ENCODE measurements at regions not wholly inside any gene's neighbourhood (a gene's known extent, or its start where the extent isn't known, plus 50 kb on each side); places are given as distances from the start of the nearest gene placed in this dataset.
"Not testable (repeated sequence)": the region's sequence is repeated elsewhere in the genome, so short reads cannot be mapped to it uniquely, and the experiment has no call there.

DNA sequence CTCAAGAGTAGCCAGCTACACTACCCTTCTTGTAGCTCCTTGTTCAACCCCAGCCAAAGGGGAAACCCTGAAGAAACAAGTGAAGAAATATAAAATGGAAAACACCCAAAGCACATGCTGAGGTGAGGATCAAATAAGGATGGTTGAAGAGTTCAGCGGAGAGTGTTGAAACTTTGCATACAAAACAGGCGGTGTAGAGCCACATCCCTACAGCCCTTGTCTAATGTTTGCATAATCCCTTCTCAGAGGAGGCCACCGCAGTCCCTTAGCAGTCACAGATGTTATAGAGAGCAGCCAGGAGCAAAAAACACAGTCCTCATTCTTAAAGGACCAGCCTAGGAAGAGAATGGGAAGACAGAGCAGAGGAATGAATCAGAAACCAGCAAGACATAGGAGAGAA is 350.7 kb upstream of the SASH1 start:
- no peak for DNase-seq

DNA sequence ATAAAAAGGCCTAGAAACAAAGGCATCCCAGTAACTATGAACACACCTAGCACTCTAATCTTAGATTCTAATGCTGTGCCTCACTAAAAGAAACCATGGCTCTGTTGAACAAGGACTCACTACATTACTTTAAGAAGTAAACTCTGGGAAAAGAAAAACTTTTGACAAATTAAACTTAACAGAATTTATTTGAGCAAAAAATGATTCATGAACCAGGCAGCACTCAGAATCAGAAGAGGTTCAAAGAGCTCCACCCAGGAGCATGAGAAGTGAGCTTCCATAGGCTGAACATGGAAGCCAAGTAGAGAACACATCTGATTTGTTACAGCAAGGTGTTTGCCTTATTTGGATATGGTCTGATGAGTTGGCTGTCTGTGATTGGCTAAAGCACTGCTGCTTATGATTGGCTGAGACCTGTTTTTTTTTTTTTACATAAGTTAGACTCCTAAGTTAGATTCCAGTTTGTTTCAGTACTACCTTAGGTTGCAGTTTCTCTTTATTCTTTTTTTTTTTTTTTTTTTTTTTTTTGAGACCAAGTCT is 343.6 kb upstream of the SASH1 start:
- DNase-seq: no peak

DNA sequence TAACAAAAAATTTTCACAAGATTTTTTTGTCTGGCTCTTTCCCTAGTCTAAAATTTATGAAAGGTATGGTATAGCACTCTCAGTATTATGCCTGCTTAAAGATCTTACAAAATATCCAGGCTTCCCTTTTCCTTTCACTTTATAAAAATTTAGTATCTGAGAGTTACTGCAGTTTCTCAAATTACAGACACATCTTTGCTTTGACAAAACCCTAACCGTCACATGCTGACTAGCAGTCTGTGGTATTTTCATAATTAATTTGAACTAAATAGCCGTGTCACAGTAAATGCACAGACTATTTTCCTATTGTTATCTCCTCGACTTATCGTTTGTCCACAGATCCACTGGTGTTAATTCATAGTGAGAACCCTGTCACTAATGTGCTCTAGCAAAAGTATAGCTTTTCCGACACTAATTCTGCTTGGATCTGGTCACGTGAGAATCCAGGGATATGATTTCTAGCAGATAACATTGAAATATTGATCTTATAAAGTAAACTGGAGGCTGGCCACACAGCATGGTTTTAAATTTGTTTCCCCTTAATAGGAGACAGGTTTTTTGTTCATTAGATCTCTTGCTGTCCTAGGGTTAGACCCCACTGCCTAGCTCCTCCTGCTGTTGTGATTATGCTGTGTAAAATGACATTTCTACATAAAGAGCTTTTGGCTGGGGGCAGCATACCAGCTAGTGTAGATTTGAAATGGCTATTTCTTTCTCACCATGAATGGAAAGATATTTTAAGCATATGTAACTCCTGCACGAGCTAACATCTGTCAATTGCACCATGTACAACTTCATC is 340.6 kb upstream of the SASH1 start:
- DNase-seq: no peak

DNA sequence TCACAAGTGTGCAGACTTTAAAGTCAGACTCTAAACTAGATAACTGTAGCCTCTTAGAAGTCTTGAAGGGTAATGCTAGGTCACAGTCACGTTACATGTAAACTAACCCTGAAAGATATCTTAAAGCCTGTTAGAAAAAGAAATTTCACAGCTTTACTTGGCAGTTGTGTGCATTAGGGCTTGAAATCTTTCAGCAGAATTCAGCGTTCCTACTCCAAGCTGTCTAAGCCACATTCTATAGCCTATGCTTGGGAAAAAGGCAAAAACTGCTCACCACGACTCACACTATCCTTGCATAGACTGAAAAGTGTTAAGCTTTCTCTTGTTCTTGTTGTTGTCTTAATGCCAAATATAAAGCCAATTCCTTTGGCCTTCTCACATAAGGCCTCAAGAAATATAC is 338.0 kb upstream of the SASH1 start:
- DNase-seq: no peak

DNA sequence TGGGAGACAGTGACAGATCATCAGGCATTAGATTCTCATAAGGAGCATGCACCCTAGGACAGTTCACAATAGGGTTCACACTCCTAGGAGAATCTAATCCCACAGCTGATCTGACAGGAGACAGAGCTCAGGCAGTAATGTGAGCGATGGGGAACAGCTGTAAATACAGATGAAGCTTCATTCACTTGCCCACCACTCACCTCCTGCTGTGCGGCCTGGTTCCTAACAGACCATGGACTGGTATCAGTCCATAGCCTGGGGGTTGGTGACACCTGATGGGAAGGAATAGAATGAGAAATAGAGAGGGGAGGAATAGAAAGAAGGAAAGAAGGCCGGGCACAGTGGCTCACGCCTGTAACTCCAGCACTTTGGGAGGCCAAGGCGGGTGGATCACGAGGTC is 336.8 kb upstream of the SASH1 start:
- no peak for DNase-seq

DNA sequence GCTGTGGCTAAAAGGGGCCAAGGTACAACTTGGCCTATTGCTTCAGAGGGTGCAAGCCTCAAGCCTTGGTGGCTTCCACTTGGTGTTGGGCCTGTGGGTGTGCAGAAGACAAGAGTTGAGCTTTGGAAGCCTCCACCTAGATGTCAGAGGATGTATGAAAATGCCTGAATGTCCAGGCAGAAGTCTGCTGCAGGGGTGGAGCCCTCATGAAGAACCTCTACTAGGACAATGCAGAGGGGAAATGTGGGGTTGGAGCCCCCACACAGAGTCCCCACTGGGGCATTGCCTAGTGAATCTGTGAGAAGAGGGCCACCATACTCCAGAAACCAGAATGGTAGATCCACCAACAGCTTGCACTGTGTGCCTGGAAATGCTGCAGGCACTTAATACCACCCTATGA is 332.1 kb upstream of the SASH1 start:
- not testable (repeated sequence) for DNase-seq

DNA sequence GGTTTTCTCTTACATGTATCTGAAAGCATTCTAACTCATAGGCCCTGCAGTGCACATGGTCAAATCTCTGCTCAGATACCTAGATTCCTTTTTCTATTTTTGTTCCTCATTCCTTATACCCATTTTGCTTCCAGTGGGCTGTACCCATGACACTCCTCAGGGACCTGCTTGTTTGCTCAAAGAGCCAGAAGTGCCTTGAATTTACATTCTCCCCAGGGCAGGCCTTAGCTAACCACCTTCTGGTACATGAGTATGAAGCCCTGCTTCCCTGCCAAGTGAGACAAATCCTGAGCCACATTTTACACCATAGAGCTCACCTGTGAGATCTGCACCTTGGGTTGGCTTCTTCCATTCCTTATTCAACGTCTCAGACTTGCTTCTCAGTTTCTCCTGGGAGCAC is 326.6 kb upstream of the SASH1 start:
- DNase-seq: no peak

DNA sequence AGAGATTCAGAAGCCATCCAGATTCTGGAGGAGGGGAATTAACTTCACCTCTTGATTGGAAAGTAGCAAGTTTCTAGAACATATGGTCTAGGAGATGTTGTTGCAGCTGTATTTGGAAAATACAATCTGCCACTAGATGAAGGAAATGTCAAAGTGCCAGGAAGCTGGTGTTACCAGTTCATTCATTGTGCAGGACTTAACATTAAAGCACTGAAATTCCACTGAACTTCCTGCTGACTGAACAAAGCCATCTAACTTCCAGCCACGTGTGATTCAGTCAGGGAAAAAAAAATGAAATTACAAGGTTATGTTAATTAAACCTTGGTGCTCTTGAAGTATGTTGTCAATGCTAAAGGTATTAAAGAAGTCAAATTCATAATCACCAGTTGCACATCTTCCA is 321.5 kb upstream of the SASH1 start:
- no peak for DNase-seq

DNA sequence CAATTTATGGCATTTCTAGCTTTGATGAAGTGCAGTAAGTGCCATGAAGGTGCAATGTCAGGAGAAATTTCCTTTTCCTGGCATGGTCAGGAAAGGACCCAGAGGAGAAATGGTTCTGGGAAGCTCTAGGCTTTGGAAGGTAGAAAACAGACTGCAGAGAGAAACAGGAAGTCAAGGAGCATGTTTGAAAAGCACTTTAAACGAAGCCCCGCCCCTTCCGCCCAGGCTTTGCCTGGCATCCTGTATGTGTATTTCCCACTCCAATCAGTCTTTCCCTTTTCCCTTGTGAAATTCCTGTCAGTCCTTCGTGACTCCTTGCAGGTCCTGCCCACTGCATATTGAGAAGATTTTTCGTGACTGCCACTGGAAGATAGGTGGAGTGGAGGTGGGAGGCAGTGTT is 320.9 kb upstream of the SASH1 start:
- no peak for DNase-seq

DNA sequence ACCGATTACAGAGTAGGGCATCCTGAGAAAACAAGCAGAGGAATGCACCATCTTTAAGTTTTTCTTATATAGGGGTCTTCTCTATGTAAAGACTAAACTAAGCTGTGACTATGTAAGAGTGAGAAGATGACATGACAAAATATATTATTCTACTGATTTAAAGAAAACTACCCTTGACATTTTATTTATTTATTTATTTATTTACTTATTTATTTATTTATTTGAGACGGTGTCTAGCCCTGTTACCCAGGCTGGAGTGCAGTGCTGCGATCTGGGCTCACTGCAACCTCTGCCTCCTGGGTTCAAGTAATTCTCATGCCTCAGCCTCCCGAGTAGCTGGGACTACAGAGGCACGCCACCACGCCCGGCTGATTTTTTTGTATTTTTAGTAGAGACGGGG is 320.4 kb upstream of the SASH1 start:
- not testable (repeated sequence) for DNase-seq

DNA sequence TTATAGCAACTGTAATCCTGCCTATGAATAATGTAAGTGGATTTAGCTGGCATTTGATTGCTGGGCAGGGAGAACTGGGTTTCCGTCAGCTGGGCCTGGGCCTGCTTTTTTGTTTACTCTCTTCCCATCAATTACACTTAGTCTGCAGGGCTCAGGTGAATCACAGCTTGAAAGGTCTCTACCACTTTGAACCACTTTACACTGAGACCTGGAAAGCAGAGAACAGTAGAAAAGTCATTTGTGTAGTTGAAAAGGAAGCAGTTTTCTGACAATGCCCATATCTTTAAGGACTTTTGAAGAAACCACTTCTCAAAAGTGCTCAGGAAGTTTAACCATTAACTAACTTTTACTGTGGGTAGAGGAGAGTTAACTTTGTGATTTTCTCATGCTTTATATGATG is 315.4 kb upstream of the SASH1 start:
- peak; percentile 80 for DNase-seq

DNA sequence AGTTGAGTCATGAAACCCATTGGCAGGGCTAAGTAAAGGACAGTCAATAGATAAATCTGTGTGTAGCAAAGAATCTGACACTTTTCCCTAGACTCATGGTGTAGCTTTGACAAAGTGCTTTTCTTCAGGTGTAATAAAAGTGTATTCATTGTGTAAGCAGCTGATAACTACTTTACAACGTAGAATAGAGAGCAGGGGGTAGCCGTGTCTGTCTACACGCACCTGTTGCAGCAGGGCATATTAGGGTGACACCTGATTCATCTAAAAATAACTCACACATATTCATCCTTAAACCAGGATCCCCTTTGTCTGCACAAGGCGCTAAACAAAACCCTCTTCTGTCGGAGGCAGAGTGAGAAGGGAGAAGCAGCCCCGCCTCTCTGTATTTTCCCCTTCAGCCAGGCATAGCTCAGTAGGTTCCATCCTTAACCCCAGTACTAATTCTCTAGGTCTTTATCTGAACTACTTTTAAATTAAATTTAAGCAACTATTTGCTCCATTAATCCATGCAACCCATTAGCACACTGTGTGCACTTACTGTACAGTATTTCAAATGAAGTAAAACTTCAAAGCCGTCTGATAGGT is 306.7 kb upstream of the SASH1 start:
- DNase-seq: no peak

DNA sequence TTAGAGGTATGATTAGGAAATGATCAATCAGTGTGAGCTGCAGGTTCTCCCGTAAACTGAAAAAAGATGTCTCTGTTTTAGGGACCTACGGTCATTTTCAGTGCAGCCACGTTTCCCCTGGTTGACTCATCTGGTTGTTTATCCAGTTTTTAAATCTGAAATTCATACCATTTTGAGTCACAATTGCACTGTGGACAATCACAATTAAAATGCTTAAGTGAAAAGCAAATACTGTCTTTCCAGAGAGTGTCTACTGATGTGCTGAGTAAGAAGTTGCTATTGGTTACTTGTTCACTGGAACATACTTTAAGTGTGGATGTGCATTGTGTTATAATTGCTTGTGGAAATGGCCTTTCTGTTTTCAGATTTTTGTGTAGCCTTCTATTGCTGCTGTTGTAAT is 305.1 kb upstream of the SASH1 start:
- peak; percentile 47 for DNase-seq

DNA sequence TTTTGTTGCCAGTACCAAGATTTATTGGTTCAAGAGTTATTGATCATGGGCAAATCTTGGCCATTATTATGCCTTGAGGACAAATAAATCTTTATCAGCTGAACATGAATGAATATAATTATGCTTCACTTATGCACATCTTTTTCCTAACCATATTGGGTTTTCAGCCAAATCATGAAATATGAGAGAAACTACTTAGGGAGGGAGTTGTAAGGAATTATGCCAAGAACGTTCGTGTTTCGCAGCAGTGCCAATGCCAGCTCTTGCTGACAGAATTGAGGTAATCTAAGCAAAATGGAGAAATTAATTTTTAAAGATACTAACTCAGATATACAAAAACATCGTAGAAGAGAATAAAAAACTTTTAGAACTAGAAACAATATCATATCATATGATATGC is 301.1 kb upstream of the SASH1 start:
- DNase-seq: no peak

DNA sequence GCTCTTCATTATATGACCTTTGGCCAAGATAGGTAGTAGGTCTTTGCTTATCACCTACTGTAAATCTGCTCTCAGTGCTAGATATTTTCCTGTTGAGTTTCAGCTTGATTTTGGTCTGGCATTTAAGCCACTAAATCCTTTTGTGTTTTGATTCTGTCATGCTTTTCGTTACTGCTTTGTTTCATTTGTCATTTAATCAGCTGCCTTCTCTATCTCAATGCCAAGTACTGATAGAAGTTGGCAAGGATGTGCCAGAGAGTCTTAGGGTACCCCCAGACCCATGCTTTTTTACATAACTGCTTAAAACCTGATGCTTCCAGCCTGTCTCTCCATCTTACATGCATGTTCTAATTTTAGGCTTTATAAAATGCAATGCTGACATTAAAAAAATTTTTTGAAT is 300.1 kb upstream of the SASH1 start:
- no peak for DNase-seq

DNA sequence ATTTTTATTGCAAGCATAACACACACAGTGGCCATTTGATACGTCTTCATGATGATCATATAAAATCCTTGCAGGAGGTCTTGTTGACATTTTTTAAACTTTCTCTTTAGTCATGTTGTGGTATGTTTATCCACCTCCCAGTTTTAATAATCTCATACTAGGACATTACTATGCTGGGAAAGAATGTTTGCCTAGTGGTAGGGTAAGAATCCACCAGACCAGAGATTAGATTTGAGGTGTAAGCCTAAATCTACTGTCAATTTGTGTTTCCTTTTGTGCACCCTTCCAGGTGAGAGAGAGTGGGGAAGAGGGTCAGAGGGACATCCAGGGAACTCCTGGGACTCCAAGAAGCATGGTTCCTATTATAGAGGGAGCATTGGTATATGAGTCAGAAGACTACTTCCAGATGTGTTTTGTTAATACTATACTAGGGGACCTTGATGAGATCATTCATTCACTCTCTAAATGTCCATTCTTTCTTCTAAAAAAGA is 298.3 kb upstream of the SASH1 start:
- DNase-seq: no peak

DNA sequence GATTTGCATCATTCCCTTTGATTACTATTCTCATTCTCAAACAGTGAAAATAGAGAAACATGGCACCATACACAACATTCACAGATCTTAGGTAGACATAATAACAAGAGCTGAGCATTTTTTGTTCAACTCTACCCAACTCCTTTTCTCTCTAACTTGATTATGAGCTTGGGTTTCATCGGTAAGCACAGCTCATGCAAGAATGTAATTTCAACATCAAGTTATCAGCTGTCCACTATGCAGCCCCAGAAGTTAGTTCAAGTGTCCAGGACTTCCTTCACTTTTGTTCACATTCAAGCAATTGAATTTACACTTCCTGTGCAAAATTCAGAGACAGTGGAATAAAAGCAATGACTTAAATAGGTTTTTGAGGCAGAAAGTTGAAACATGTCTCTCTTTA is 297.7 kb upstream of the SASH1 start:
- DNase-seq: no peak

DNA sequence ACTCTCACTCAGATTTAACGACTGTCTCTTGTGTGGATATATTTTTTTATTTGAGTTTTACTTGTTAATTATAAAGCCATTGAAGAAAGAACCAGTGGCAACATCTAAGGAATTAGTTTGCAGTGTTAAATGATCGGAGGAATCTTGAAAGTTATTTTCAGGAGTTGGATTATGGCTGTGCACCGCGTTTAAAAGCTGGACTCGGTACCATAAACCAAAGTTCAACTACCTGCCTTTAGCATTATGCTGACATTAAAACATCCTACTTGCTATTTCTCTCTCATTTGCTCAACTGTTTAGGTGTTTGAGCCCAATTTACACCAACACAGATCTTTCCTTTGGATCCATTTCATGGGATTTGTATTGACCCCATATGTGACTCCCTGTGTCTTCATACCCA is 289.4 kb upstream of the SASH1 start:
- DNase-seq: no peak

DNA sequence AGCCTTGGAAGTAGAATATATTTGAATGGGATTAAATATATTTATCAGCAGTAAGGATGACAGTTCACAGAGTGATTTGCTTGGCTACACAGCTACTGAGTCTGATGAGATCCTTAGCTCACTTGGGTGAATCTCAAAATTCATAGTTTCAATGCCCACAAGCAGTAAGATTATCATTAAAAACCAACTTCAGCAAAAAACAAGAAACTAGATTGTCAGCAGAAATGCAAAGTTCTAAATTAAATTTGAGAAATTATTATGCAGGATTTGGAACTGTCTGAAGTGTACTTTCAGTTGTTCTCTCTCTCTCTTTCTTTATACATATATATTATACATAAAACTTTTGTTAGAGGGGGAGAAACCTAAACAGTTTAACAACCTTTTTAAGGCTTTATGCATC is 288.8 kb upstream of the SASH1 start:
- no peak for DNase-seq

DNA sequence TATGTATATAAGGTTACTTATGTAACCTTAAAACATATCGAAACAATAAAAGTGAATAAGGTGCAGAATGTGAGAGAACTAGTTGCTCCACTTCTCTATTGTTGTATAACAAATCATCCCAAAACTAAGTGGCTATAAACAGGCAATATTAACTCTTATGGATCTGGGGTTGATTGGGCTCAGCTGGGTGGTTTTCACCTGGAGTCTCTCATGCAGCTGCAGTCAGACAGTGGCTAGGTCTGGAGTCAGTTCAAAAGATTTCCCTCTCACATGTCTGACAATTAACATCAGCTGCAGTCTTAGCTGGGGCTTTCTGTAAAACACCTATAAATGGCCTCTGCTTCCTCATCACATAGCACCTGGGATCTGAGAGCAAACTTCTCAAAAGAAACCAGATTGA is 288.4 kb upstream of the SASH1 start:
- DNase-seq: no peak

DNA sequence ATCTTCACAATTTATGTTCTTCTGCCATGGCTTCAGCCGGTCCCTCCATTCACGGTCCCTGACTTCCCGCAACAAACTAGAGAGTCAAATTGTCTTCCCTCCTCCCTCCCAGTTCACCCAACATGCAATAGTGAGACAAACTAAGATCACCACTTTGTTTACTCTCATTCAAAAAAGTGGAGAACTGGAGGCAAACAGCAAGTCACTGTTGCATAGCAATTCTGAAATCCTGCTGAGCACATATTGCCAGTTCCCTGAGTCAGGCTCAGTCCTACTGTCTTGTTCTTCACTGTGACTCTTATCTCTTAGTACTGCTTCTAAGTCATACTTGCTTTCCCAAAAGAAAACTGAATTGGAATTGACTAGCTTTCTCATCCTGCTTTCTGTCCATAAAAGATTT is 287.2 kb upstream of the SASH1 start:
- no peak for DNase-seq

DNA sequence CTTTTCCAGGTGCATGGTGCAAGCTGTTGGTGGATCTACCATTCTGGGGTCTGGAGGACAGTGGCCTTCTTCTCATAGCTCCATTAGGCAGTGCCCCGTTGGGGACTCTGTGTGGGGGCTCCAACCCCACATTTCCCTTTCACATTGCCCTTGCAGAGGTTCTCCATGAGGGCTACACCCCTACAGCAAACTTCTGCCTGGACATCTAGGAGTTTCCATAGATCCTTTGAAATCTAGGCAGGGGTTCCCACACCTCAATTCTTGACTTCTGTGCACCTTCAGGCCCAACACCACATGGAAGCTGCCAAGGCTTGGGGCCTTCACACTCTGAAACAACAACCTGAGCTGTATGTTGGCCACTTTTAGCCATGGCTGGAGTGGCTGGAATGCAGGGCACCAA is 282.8 kb upstream of the SASH1 start:
- DNase-seq: no peak

DNA sequence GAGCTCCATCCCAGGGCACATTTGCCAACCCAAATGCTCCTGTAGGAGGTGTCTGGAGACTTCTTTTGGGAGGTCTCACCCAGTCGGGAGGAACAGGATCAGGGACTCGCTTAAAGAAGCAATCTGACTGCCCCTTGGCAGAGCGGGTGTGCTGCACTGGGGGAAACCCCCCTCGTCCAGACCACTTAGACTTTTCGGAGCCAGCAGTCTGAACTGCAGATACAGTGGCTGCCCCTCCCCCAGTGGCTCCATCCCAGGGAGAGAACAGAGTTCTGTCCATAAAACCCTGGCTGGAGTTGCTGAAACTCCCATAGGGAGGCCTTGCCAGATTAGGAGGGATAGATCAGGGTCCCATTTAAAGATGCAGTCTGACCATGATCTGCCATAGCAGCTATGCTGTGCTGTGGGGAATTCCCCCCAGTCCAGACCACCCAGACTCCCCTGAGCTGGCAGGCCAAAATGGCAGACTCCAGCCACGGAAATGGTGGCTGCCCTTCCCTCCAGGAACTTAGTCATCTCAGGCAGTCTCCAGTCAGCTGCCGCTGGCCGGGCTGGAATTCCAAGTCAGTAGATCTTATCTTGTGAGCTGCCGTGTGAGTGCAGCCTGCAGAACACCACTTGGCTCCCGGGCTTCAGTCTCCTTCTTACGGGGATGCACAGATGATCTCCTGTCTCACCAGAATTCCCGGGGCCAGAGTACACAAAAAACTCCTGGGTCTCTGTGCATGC is 278.1 kb upstream of the SASH1 start:
- no peak for DNase-seq

Measured in NCI-H1105 treated with DMSO at 0.1 percent for 48 hours (cell line).